ENCODE measurements at regions not wholly inside any gene's neighbourhood (a gene's known extent, or its start where the extent isn't known, plus 50 kb on each side); places are given as distances from the start of the nearest gene placed in this dataset.

GRCh38 chr14:34334329-34334728, 127.7 kb downstream of the SPTSSA start:
- H3K4ac ChIP-seq (ENCODE audit: low read depth in 1 of 2, low read length in 2 of 2), result no peak overlapping the region
- no peaks in the 10 kb centered on the region for H3K27me3 ChIP-seq (ENCODE audit: control insufficient read depth in 1 of 2, insufficient read depth in 1 of 2, low read length in 2 of 2)
- H2AFZ ChIP-seq (ENCODE audit: low read depth, low read length), result no peak overlapping the region
- H4K91ac ChIP-seq (ENCODE audit: low read length), result no peak overlapping the region
- no peaks in the 10 kb centered on the region for H3K4me1 ChIP-seq (ENCODE audit: control insufficient read depth, insufficient read depth, low read depth, low read length)
- H3K23ac ChIP-seq (ENCODE audit: low read length in 2 of 2), result no peak overlapping the region
- no peaks in the 10 kb centered on the region for H3K36me3 ChIP-seq (ENCODE audit: control insufficient read depth in 1 of 2, insufficient read depth in 2 of 2, low read depth in 1 of 2, low read length in 2 of 2)
- no peak overlapping the region for H2BK15ac ChIP-seq (ENCODE audit: low read depth, poor library complexity, severe bottlenecking)
- H3K4me2 ChIP-seq (ENCODE audit: low read length, poor library complexity, severe bottlenecking), result no peak overlapping the region
- no peak overlapping the region for H3K4me3 ChIP-seq (ENCODE audit: insufficient read depth in 1 of 2, low read depth in 1 of 2, low read length in 2 of 2)
- H2BK12ac ChIP-seq (ENCODE audit: low read length in 2 of 2), result no peak overlapping the region
- H3K9ac ChIP-seq (ENCODE audit: low read length), result no peak overlapping the region
- DNase-seq, result no peak
- no peak overlapping the region for H2BK5ac ChIP-seq (ENCODE audit: low read depth, low read length, poor library complexity, severe bottlenecking)
- H3K79me1 ChIP-seq (replicated peaks; ENCODE audit: low read length, poor library complexity, severe bottlenecking), result no peaks in the 10 kb centered on the region
- no peak overlapping the region for H2AK5ac ChIP-seq (ENCODE audit: low read length, severe bottlenecking)
- H3K27ac ChIP-seq (ENCODE audit: low read length, poor library complexity, severe bottlenecking), result no peak overlapping the region
- H3K9me3 ChIP-seq (ENCODE audit: control insufficient read depth, low read length), result no peaks in the 10 kb centered on the region
- no peak overlapping the region for H3K18ac ChIP-seq (ENCODE audit: low read depth in 1 of 2, low read length in 2 of 2)
- no peak overlapping the region for H4K8ac ChIP-seq (ENCODE audit: low read length)
- H2BK120ac ChIP-seq (ENCODE audit: low read depth, low read length), result no peak overlapping the region
- no peak overlapping the region for H3K14ac ChIP-seq (ENCODE audit: low read length in 2 of 2)

GRCh38 chr14:34331728-34332623, 130.1 kb downstream of the SPTSSA start:
- H3K27me3 ChIP-seq (ENCODE audit: control insufficient read depth in 1 of 2, insufficient read depth in 1 of 2, low read length in 2 of 2), result peaks cover 0 to 4% of the 10 kb centered on the region in 2 experiments
- no peak overlapping the region for H3K23ac ChIP-seq (ENCODE audit: low read length in 2 of 2)
- WGBS, result 62% methylated on average over 8 of the region's 9 CpGs

DNA sequence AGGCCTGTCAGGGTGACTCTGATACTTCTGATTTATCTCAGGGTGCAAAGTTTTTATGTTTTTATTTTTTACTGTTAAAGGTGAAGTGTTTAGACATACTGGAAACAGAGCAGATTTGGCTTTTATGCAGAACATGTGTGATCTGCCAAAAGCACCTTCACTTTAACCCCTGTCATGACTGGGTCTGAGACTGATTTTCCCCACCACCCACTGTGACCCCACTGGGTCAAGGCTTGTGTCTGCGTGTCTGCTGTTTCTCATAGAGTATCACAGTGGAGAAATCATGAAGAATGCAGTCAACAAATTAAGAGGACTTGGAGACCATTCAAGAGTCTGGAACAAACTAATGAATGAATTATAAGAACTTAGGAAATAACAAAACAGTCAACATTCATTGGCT, 131.2 kb downstream of the SPTSSA start:
- no peaks in the 10 kb centered on the region for H3K36me3 ChIP-seq (ENCODE audit: control insufficient read depth in 1 of 2, insufficient read depth in 2 of 2, low read depth in 1 of 2, low read length in 2 of 2)
- no peaks in the 10 kb centered on the region for H3K9me3 ChIP-seq (ENCODE audit: control insufficient read depth, low read length)
- no peak overlapping the region for H2BK15ac ChIP-seq (ENCODE audit: low read depth, poor library complexity, severe bottlenecking)
- H2BK120ac ChIP-seq (ENCODE audit: low read depth, low read length), result no peak overlapping the region
- WGBS, result 0% methylated on average over 1 of the region's 1 CpG
- H3K4me2 ChIP-seq (ENCODE audit: low read length, poor library complexity, severe bottlenecking), result no peak overlapping the region
- H2AK5ac ChIP-seq (ENCODE audit: low read length, severe bottlenecking), result no peak overlapping the region
- H3K14ac ChIP-seq (ENCODE audit: low read length in 2 of 2), result no peak overlapping the region
- H4K8ac ChIP-seq (ENCODE audit: low read length), result no peak overlapping the region
- no peak overlapping the region for H4K91ac ChIP-seq (ENCODE audit: low read length)
- H2BK12ac ChIP-seq (ENCODE audit: low read length in 2 of 2), result no peak overlapping the region
- H3K4me1 ChIP-seq (ENCODE audit: control insufficient read depth, insufficient read depth, low read depth, low read length), result no peaks in the 10 kb centered on the region
- H3K4ac ChIP-seq (ENCODE audit: low read depth in 1 of 2, low read length in 2 of 2), result no peak overlapping the region
- no peak for DNase-seq
- no peak overlapping the region for H2BK5ac ChIP-seq (ENCODE audit: low read depth, low read length, poor library complexity, severe bottlenecking)
- H3K27me3 ChIP-seq (ENCODE audit: control insufficient read depth in 1 of 2, insufficient read depth in 1 of 2, low read length in 2 of 2), result peaks cover 0 to 4% of the 10 kb centered on the region in 2 experiments
- no peak overlapping the region for H3K4me3 ChIP-seq (ENCODE audit: insufficient read depth in 1 of 2, low read depth in 1 of 2, low read length in 2 of 2)
- H3K18ac ChIP-seq (ENCODE audit: low read depth in 1 of 2, low read length in 2 of 2), result no peak overlapping the region
- no peaks in the 10 kb centered on the region for H3K79me1 ChIP-seq (replicated peaks; ENCODE audit: low read length, poor library complexity, severe bottlenecking)
- H3K9ac ChIP-seq (ENCODE audit: low read length), result no peak overlapping the region
- H3K23ac ChIP-seq (ENCODE audit: low read length in 2 of 2), result no peak overlapping the region
- no peak overlapping the region for H3K27ac ChIP-seq (ENCODE audit: low read length, poor library complexity, severe bottlenecking)
- no peak overlapping the region for H2AFZ ChIP-seq (ENCODE audit: low read depth, low read length)

More at GRCh38 chr14:34331728-34332623, 130.1 kb downstream of the SPTSSA start:
- Histone ChIP-seq H2BK120ac (ENCODE audit: low read depth, low read length) (no peak overlapping the region), H3K18ac (ENCODE audit: low read depth in 1 of 2, low read length in 2 of 2) (peak overlapping the region in 1 of 2 experiments; percentile 64), H3K14ac (ENCODE audit: low read length in 2 of 2) (no peak overlapping the region), H3K4me2 (ENCODE audit: low read length, poor library complexity, severe bottlenecking) (no peak overlapping the region), H3K9me3 (ENCODE audit: control insufficient read depth, low read length) (no peaks in the 10 kb centered on the region), H3K79me1 (replicated peaks; ENCODE audit: low read length, poor library complexity, severe bottlenecking) (no peaks in the 10 kb centered on the region), H3K4me3 (ENCODE audit: insufficient read depth in 1 of 2, low read depth in 1 of 2, low read length in 2 of 2) (no peak overlapping the region), H2BK5ac (ENCODE audit: low read depth, low read length, poor library complexity, severe bottlenecking) (no peak overlapping the region), H3K4ac (ENCODE audit: low read depth in 1 of 2, low read length in 2 of 2) (no peak overlapping the region), H2AFZ (ENCODE audit: low read depth, low read length) (no peak overlapping the region), H2BK15ac (ENCODE audit: low read depth, poor library complexity, severe bottlenecking) (no peak overlapping the region), H3K27ac (ENCODE audit: low read length, poor library complexity, severe bottlenecking) (no peak overlapping the region), H3K36me3 (ENCODE audit: control insufficient read depth in 1 of 2, insufficient read depth in 2 of 2, low read depth in 1 of 2, low read length in 2 of 2) (no peaks in the 10 kb centered on the region), H3K9ac (ENCODE audit: low read length) (peak overlapping the region; percentile 15), H4K8ac (ENCODE audit: low read length) (peak overlapping the region; percentile 36), H4K91ac (ENCODE audit: low read length) (no peak overlapping the region), H3K4me1 (ENCODE audit: control insufficient read depth, insufficient read depth, low read depth, low read length) (no peaks in the 10 kb centered on the region), H2AK5ac (ENCODE audit: low read length, severe bottlenecking) (no peak overlapping the region), H2BK12ac (ENCODE audit: low read length in 2 of 2) (no peak overlapping the region)
- DNase-seq, result peak; percentile 44

- no peak overlapping the region for H3K14ac ChIP-seq (ENCODE audit: low read length in 2 of 2)
- no peak overlapping the region for H3K4me2 ChIP-seq (ENCODE audit: low read length, poor library complexity, severe bottlenecking)
- H3K4me1 ChIP-seq (ENCODE audit: control insufficient read depth, insufficient read depth, low read depth, low read length), result no peaks in the 10 kb centered on the region
- no peak overlapping the region for H2BK5ac ChIP-seq (ENCODE audit: low read depth, low read length, poor library complexity, severe bottlenecking)
- DNase-seq, result no peak
- no peak overlapping the region for H4K8ac ChIP-seq (ENCODE audit: low read length)
- no peak overlapping the region for H3K18ac ChIP-seq (ENCODE audit: low read depth in 1 of 2, low read length in 2 of 2)
- H3K27me3 ChIP-seq (ENCODE audit: control insufficient read depth in 1 of 2, insufficient read depth in 1 of 2, low read length in 2 of 2), result peaks cover 0 to 4% of the 10 kb centered on the region in 2 experiments
- WGBS, result no CpG with 5 or more reads among the region's 1 CpG
- H3K4ac ChIP-seq (ENCODE audit: low read depth in 1 of 2, low read length in 2 of 2), result no peak overlapping the region
- no peak overlapping the region for H2BK12ac ChIP-seq (ENCODE audit: low read length in 2 of 2)
- H2BK15ac ChIP-seq (ENCODE audit: low read depth, poor library complexity, severe bottlenecking), result no peak overlapping the region
- H2BK120ac ChIP-seq (ENCODE audit: low read depth, low read length), result no peak overlapping the region
- no peak overlapping the region for H3K27ac ChIP-seq (ENCODE audit: low read length, poor library complexity, severe bottlenecking)
- no peak overlapping the region for H3K23ac ChIP-seq (ENCODE audit: low read length in 2 of 2)
- H2AK5ac ChIP-seq (ENCODE audit: low read length, severe bottlenecking), result no peak overlapping the region
- no peak overlapping the region for H3K4me3 ChIP-seq (ENCODE audit: insufficient read depth in 1 of 2, low read depth in 1 of 2, low read length in 2 of 2)
- no peak overlapping the region for H3K9ac ChIP-seq (ENCODE audit: low read length)
- no peak overlapping the region for H4K91ac ChIP-seq (ENCODE audit: low read length)
- H3K9me3 ChIP-seq (ENCODE audit: control insufficient read depth, low read length), result no peaks in the 10 kb centered on the region
- H2AFZ ChIP-seq (ENCODE audit: low read depth, low read length), result no peak overlapping the region
- H3K79me1 ChIP-seq (replicated peaks; ENCODE audit: low read length, poor library complexity, severe bottlenecking), result no peaks in the 10 kb centered on the region
- H3K36me3 ChIP-seq (ENCODE audit: control insufficient read depth in 1 of 2, insufficient read depth in 2 of 2, low read depth in 1 of 2, low read length in 2 of 2), result no peaks in the 10 kb centered on the region
Measured at GRCh38 chr14:34329301-34329700, 132.7 kb downstream of the SPTSSA start.

Data from mesenchymal stem cell (in vitro differentiated cells and primary cell).